Right lobe of liver (tissue), 4 donors: ENCODE measurements at regions not wholly inside any gene's neighbourhood (a gene's known extent, or its start where the extent isn't known, plus 50 kb on each side); places are given as distances from the start of the nearest gene placed in this dataset.

Experiments used
- CTCF ChIP-seq, 4 donors: fragments of 200-600 bp in 3 of 4; fragments of 450-650 bp in 1 of 4; IDR thresholded peaks; one replicate each; pipeline versions ENCODE4 v1.5.1 to v1.8.0; 2016 to 2022; ENCODE audit warnings: antibody characterized with exemption in 4 of 4, mild to moderate bottlenecking in 2 of 4
- POLR2A ChIP-seq: fragments of 450-650 bp; IDR thresholded peaks from one replicate; pipeline ENCODE4 v1.6.1; 2017; ENCODE audit warnings: antibody characterized with exemption, mild to moderate bottlenecking
- donor health status: DM: no; HTN: no; CAD: no.
- donor health status: DM: no; HTN: no; CAD: no.
- donor health status: DM: no; HTN: yes; CAD: no.

GRCh38 chr6:67394254-67394653, 1240.8 kb upstream of the ADGRB3 start:
- TF ChIP-seq CTCF (IDR thresholded peaks at IDR 0.05) (no peak), POLR2A (no peak)
